ENCODE measurements at regions not wholly inside any gene's neighbourhood (a gene's known extent, or its start where the extent isn't known, plus 50 kb on each side); places are given as distances from the start of the nearest gene placed in this dataset.

DNA sequence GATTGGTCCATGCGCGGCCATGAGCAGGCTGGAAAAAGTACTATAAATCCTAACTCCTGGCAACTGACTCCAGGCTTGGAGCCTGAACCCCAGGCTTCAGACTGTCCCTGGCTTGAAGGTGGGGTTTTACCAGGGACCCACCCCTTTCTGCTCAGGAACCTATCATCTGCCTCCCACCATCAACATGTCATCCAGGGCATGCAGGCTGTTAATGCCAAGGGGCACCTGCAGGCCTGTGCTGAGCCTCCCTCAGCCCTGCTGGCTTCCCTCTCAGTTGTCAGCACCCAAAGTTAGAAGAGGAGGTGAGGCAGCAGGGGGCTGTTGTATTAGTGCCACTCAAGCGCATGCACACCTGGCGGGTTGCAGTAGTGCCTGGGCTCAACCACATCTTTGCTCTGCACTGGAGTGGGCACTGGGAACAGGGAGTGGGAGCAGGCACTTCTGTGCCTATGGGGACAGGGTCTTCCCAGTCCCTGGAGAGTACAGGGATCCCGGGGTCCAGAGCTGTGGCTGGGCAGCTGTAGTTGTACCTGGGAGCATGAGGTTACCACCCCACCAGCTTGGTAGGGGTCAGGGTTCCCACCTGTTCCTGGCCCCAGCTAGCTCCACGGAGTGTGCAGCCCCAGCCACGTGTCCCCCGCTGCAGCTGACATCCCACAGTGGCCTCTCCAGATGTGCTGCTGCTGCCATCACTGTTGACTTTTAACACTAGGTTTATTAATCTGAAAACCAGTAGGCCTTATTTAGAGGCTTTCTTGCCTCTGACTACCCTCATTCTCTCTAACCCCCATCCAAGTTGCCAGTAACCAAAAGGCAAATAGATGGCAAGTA lies 306.2 kb upstream of the RIOK2 start:
- H3K4me3 ChIP-seq (replicated peaks; ENCODE audit: low read depth, low read length) = no peak overlapping the region
- TF ChIP-seq, protein P1, sequence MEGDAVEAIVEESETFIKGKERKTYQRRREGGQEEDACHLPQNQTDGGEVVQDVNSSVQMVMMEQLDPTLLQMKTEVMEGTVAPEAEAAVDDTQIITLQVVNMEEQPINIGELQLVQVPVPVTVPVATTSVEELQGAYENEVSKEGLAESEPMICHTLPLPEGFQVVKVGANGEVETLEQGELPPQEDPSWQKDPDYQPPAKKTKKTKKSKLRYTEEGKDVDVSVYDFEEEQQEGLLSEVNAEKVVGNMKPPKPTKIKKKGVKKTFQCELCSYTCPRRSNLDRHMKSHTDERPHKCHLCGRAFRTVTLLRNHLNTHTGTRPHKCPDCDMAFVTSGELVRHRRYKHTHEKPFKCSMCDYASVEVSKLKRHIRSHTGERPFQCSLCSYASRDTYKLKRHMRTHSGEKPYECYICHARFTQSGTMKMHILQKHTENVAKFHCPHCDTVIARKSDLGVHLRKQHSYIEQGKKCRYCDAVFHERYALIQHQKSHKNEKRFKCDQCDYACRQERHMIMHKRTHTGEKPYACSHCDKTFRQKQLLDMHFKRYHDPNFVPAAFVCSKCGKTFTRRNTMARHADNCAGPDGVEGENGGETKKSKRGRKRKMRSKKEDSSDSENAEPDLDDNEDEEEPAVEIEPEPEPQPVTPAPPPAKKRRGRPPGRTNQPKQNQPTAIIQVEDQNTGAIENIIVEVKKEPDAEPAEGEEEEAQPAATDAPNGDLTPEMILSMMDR (IDR thresholded peaks at IDR 0.05; ENCODE audit: low read length, missing control alignments) = no peak
- no peak for DNase-seq (ENCODE audit: low read depth)

DNA sequence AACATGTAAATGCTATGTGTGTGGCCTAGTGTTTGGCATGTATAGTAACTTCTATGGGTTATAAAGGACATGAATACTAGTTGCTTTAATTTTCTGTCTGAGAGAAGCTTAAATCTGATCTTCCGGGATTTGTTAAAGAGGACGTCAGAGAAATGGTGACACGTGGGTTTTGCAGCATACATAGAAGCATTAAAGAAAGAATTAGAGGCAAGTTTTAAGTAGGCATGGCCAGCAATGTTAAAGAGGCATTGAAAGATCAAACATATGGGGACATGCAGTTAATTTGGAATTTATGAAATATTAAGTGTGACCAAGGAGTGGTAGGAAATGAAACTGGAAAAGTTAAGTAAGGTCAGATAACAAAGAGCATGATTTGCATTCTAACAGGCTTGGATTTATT lies 311.4 kb upstream of the RIOK2 start:
- H3K4me3 ChIP-seq (replicated peaks; ENCODE audit: low read depth, low read length) = no peak overlapping the region
- TF ChIP-seq, protein P1 (IDR thresholded peaks at IDR 0.05; ENCODE audit: low read length, missing control alignments) = no peak
- no peak for DNase-seq (ENCODE audit: low read depth)

DNA sequence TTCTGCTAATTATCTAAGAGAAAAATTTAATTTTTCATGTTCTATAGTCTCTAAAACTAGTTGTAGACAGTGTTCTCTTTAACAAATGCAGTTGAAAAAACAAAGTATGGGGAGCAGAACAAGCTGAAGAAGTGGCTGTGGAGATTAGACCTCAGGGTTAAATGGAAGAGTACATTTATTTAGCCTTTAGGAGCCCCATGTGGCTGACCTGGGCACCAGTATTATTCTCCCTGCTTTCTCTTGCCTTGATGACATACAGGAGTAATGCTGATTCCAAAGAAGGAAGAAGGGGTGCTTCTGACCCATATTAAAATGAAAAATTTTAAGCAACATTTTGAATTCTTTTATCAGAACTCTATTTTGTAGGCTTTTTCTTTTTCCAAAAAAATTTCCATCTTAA lies 312.3 kb upstream of the RIOK2 start:
- DNase-seq (ENCODE audit: low read depth) = no peak
- TF ChIP-seq, protein P1 (IDR thresholded peaks at IDR 0.05; ENCODE audit: low read length, missing control alignments) = no peak
- no peak overlapping the region for H3K4me3 ChIP-seq (replicated peaks; ENCODE audit: low read depth, low read length)

DNA sequence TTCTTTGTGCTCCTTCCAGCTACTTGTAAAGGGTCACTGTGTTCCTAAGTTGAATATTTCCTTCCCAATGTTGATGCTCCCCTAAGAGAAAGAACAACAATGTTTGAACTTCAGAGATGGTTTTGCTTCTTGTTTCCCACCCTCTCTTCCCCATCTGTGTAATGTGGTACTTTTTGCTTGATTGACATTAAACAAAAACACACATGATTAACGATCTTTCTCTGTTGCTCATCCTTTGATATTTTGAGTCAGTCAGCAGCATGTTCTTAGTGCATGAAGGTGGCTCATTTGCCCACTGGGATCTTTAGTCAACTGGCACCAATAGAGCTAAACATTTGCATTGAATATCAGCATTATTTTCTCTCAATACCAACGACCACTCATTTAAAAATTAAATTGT lies 313.0 kb upstream of the RIOK2 start:
- no peak for DNase-seq (ENCODE audit: low read depth)
- TF ChIP-seq, protein P1 (IDR thresholded peaks at IDR 0.05; ENCODE audit: low read length, missing control alignments) = no peak
- H3K4me3 ChIP-seq (replicated peaks; ENCODE audit: low read depth, low read length) = no peak overlapping the region

DNA sequence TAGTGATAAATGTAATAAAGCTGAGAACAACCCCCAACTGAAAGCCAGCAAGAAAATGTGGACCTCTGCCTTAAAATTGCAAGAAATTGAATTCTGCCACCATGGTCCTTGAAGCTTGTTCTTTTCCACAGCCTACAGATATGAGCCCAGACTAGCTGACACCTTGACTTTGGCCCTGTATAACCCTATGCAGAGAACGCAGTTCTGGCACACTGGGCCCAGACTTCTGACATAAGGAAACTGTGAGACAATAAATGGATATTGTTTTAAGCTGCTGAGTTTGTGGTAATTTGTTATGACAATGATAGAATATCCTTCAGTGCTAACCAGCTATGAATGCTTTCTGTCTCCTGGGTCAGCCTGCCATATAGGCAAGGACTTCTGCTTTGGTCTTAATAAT lies 315.6 kb upstream of the RIOK2 start:
- TF ChIP-seq, protein P1 (IDR thresholded peaks at IDR 0.05; ENCODE audit: low read length, missing control alignments) = no peak

DNA sequence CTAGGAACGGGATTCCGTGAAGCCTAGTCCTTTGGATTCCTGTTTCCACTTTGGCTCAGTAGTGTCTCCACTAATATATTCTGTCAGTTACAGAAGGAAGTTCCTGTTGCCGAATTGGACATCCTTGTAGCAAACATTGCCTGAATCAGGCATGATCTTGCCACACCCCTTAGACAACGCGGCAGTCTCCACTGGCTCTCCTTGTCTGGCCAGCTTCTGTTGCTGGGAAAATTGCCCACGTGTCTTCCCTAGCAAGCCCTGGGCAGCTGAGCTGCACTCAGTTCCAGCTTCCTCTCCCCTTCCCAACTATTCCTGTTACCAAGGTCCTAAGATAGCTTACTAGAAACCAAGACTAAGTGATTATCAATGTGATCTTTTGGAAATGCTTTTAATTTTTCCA lies 316.6 kb upstream of the RIOK2 start:
- H3K4me3 ChIP-seq (replicated peaks; ENCODE audit: low read depth, low read length) = no peak overlapping the region
- DNase-seq (ENCODE audit: low read depth) = peak; percentile 12
- TF ChIP-seq, protein P1 (IDR thresholded peaks at IDR 0.05; ENCODE audit: low read length, missing control alignments) = no peak

More for the DNA sequence above, 315.6 kb upstream of the RIOK2 start:
- no peak for DNase-seq (ENCODE audit: low read depth)
- no peak overlapping the region for H3K4me3 ChIP-seq (replicated peaks; ENCODE audit: low read depth, low read length)

All from fibroblast of pulmonary artery (primary cell).